T-helper 2 cell treated with Interferon-gamma antibody and Interleukin-4, amounts not matched to agents 5 μg/mL and 100 μg/mL, for 36 hours (primary cell): ENCODE measurements at regions not wholly inside any gene's neighbourhood (a gene's known extent, or its start where the extent isn't known, plus 50 kb on each side); places are given as distances from the start of the nearest gene placed in this dataset.
"Not testable (repeated sequence)": the region's sequence is repeated elsewhere in the genome, so short reads cannot be mapped to it uniquely, and the experiment has no call there.

ENCODE experiments used
- DNase-seq: peaks from one replicate; pipeline ENCODE4 v3.0.0; 2021; ENCODE audit warnings: low spot score
- H3K27ac Mint-ChIP-seq: one replicate; pipeline ENCODE4 v1.8.0; 2021; ENCODE audit warnings: mild to moderate bottlenecking, mixed read lengths
- H3K27me3 Mint-ChIP-seq: one replicate; pipeline ENCODE4 v1.8.0; 2021; ENCODE audit warnings: low read depth, mixed read lengths
- H3K36me3 Mint-ChIP-seq: one replicate; pipeline ENCODE4 v1.8.0; 2021; ENCODE audit warnings: low read depth, mixed read lengths
- H3K4me1 Mint-ChIP-seq: one replicate; pipeline ENCODE4 v1.8.0; 2021; ENCODE audit warnings: low read depth, mixed read lengths
- H3K4me3 Mint-ChIP-seq: one replicate; pipeline ENCODE4 v1.8.0; 2022; ENCODE audit warnings: mild to moderate bottlenecking, moderate library complexity, mixed read lengths
- H3K9me3 Mint-ChIP-seq: one replicate; pipeline ENCODE4 v1.8.0; 2021; ENCODE audit warnings: mixed read lengths

DNA sequence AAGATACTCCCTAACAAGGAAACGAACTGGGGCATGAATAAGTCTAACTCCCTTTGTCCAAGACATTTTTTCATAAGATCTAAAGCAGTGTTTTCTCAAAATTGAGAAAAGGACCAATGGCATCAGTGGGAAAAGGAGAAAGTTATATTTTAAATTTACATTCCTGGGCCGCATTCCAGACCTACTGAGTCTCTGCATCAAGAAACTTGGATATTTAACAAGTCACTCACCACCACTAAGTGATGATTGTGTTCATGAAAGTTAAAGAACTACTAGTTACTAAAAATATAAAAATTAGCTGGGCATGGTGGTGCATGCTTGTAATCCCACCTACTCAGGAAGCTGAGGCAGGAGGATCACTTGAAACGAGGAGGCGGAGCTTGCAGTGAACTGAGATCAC, 149.6 kb upstream of the MEOX2 start:
- Mint-ChIP-seq H3K36me3 (no peaks in the 10 kb centered on the region), H3K27me3 (no peaks in the 10 kb centered on the region), H3K9me3 (peaks cover 4% of the 10 kb centered on the region), H3K4me3 (no peak overlapping the region), H3K27ac (no peak overlapping the region), H3K4me1 (no peaks in the 10 kb centered on the region)
- DNase-seq: no peak

DNA sequence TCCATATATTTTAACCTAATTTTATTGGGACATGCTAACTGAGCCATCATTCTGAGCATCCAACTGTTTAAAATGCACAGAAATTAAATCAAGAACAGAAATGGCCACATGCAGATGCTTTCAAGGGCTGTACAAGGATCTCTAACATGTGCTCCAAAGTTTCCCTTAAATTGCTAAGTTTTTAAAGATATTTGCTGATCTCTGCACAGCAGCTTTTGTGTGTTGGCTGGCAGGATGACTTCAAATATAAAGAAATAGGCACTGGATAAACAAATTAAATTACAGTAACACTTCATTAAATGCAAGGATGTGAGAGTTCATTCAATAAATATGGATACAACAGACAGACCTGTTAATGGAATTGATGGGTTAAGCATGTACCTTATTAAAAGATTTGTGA, 148.0 kb upstream of the MEOX2 start:
- no peaks in the 10 kb centered on the region for H3K36me3 Mint-ChIP-seq
- no peaks in the 10 kb centered on the region for H3K4me1 Mint-ChIP-seq
- H3K9me3 Mint-ChIP-seq: peaks cover 4% of the 10 kb centered on the region
- H3K27ac Mint-ChIP-seq: no peak overlapping the region
- no peaks in the 10 kb centered on the region for H3K27me3 Mint-ChIP-seq
- no peak for DNase-seq
- H3K4me3 Mint-ChIP-seq: no peak overlapping the region

DNA sequence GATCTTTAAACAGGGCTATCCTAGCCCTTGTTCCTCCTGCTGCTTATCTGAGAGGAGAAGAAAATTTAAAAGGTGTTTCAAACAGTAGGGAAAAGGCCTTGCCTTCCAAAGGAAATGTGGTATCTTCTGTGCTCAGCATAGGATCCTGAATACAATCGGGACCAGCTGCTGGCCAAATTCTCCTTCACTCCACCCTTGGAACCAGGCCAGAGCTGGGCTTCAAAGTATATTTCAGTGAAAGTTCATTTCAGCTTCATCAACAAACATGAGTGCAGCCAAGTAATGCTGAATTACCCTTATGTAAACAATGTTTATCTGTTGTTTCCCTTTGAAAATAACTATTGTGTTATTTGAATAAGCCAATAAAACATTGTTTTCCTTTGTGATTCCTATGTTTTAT, 146.5 kb upstream of the MEOX2 start:
- no peaks in the 10 kb centered on the region for H3K36me3 Mint-ChIP-seq
- H3K4me1 Mint-ChIP-seq: no peaks in the 10 kb centered on the region
- no peak overlapping the region for H3K4me3 Mint-ChIP-seq

DNA sequence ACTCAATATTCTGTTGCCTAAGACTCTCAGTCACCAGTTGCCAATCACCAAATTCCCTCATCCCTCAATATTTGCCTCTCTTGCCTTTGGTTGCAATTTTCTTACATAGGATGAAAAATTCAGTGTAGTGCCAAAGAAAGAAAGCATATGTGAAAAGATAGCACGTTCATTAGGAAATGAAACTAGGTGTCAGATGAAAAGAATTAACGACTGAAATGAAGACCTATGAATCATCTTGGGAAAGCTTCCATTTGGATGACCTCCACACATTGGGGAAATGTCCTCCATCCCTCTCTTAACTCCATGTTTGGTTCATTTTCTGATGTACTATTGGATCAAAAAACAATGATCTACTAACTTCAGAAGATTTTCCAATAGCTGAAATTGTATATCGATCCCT, 145.1 kb upstream of the MEOX2 start:
- Mint-ChIP-seq H3K4me1 (no peaks in the 10 kb centered on the region), H3K27ac (no peak overlapping the region), H3K4me3 (no peak overlapping the region), H3K36me3 (no peaks in the 10 kb centered on the region), H3K9me3 (peaks cover 13% of the 10 kb centered on the region), H3K27me3 (no peaks in the 10 kb centered on the region)
- no peak for DNase-seq

More for the DNA sequence above, 146.5 kb upstream of the MEOX2 start:
- no peak for DNase-seq
- Mint-ChIP-seq H3K27ac (no peak overlapping the region), H3K9me3 (peaks cover 4% of the 10 kb centered on the region), H3K27me3 (no peaks in the 10 kb centered on the region)

DNA sequence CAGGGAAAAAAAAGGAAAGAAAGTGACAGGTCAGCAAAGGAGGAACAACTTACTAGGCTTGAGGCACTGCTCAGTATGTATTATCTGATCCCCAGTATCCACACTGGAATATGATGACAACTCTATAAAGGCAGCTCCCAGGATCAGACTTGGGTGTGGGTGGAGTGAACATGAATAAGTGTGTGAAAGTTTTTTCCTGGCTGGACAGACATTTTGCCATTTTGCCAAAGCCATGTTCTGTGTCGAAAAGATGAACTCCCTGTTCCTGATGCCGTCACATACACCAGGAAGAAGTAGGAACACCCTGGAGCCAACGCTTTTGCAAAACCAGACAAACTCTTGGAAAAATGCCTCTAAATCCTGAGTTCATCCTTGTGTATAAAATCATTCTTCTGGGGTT, 143.2 kb upstream of the MEOX2 start:
- H3K4me3 Mint-ChIP-seq: no peak overlapping the region
- no peaks in the 10 kb centered on the region for H3K27me3 Mint-ChIP-seq
- no peak for DNase-seq
- H3K27ac Mint-ChIP-seq: no peak overlapping the region
- H3K36me3 Mint-ChIP-seq: no peaks in the 10 kb centered on the region
- H3K4me1 Mint-ChIP-seq: no peaks in the 10 kb centered on the region
- peaks cover 13% of the 10 kb centered on the region for H3K9me3 Mint-ChIP-seq

DNA sequence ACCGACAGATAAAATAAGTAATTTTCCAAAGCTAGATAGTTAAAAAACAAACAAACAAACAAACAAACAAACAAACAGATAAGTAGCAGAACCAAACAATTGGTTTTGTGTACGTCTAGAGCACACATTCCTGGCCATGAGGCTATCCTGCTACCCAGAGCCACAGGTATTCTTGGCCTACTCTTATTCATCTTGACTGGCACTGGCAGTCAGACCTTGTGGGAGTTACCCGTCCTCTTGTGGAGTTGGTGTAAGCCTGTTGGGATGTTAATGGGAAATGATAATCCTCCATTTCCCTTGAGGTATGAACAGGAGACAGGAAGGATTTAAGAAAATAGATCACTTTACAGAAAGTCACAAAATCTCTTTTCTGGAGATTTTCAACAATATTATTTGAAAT, 142.4 kb upstream of the MEOX2 start:
- Mint-ChIP-seq H3K4me3 (no peak overlapping the region), H3K4me1 (no peaks in the 10 kb centered on the region), H3K9me3 (peaks cover 13% of the 10 kb centered on the region), H3K27me3 (no peaks in the 10 kb centered on the region), H3K27ac (no peak overlapping the region), H3K36me3 (no peaks in the 10 kb centered on the region)
- no peak for DNase-seq

DNA sequence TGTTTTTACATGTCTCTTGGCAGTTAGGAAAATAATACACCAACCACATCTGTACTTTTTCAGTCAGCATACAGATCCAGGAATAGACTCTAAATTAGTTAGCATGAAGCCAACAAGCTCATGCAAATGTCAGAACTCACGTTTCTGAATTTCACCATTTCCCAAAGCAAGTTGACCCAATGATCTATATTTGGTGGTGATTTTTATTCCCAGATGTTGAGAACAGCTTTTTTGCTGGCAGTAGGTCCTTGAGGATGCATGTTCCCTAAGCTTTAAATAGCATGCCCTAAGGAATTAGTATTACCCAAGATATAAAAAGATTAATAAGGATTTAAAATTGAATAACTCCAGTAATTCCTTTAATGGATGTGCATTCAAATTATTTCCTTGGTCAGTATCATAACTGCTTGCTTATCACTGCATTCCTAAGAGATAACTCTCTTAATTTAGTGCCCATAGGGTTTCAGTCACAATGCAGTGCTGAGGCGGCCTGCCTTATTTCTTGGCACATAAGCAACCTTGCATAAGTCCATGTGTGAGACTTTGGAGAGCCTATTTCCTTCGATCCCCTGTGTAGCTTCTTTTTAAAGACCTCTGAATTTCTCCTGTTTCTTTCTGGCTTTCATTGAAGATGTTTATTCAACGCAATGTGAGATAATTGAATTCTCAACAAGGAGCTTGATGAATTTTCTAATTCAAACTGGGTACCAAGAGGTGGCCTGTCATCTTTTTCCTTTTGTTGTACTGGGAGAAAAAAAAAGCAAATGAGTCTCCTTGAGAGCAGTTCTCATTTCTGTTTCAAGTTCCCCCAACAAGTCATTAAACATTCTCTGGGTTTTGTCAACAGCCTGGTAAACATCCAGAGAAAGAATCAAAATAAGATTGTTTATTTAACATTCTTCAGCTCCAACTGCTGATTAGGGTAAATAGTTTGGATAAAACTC, 135.3 kb upstream of the MEOX2 start:
- no peak overlapping the region for H3K27ac Mint-ChIP-seq
- H3K4me1 Mint-ChIP-seq: no peaks in the 10 kb centered on the region
- DNase-seq: no peak
- H3K4me3 Mint-ChIP-seq: no peak overlapping the region
- H3K36me3 Mint-ChIP-seq: no peaks in the 10 kb centered on the region
- peaks cover 3% of the 10 kb centered on the region for H3K9me3 Mint-ChIP-seq
- no peaks in the 10 kb centered on the region for H3K27me3 Mint-ChIP-seq

DNA sequence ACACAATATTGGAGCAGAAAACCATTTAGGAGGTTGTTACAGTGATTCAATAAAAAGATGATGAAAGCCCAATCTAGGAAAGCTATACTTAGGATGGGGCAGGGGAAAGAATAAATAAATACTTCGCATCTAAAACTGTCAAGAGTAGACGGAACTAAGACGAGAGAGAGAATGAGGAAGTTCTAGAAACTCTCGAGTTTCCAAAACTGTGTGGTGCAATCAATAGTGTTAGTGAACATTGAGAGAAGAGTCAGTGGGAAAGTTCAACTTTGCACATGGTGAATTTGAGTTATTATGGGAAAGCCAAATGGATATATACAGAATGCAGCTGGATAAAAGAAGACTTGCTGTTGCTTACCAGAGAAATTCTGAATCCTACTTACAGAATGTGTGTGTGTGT, 133.8 kb upstream of the MEOX2 start:
- DNase-seq: no peak
- Mint-ChIP-seq H3K36me3 (no peaks in the 10 kb centered on the region), H3K27me3 (no peaks in the 10 kb centered on the region), H3K4me3 (no peak overlapping the region), H3K27ac (no peak overlapping the region), H3K4me1 (no peaks in the 10 kb centered on the region), H3K9me3 (peaks cover 6% of the 10 kb centered on the region)

DNA sequence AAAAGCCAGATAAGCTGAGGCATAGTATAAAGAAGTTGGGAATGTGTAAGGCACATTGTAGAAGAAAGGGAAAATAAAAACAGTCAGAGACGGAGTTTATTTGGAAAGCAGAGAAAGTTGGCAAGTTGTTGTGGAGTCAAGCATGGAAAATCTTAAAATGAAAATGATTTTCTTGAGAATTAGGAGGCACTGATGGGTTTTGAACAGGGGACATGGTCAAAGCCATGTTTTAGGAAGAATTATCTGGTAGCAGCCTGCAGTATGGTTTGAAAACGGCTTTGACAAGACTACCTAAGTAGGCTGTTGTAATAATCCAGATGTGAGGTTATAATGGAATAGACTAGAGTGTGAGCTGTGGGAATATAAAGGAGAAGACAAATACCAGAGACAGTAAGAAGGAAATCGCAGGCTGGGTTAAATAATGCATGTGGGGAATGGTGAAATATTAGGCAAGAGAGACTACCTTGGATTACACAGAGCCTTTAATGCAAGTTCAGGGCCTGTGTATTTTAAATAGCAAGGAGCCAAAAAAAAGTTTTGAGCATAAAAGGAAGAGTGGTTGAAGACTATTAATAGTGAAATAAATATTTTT, 130.4 kb upstream of the MEOX2 start:
- Mint-ChIP-seq H3K27ac (no peak overlapping the region), H3K4me1 (no peaks in the 10 kb centered on the region), H3K4me3 (no peak overlapping the region), H3K9me3 (peaks cover 6% of the 10 kb centered on the region), H3K36me3 (no peaks in the 10 kb centered on the region), H3K27me3 (no peaks in the 10 kb centered on the region)
- DNase-seq: no peak

DNA sequence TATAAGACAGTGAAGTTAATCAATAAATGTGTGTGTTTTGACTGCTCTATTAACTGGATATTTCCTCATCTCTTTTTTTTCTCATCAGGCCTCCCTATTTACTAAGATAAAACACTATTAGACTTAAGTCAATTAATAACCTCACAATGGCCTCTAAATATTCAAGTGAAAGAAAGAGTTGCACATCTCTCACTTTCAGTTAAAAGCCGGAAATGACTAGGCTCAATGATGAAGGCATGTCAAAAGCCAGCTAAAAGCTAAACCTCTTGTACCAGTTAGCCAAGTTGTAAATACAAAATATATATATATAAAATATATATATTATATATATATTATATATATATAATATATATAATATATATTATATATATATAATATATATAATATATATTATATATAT, 127.0 kb upstream of the MEOX2 start:
- Mint-ChIP-seq H3K27ac (no peak overlapping the region), H3K4me3 (no peak overlapping the region), H3K9me3 (peaks cover 23% of the 10 kb centered on the region), H3K36me3 (no peaks in the 10 kb centered on the region), H3K4me1 (no peaks in the 10 kb centered on the region), H3K27me3 (no peaks in the 10 kb centered on the region)
- no peak for DNase-seq

DNA sequence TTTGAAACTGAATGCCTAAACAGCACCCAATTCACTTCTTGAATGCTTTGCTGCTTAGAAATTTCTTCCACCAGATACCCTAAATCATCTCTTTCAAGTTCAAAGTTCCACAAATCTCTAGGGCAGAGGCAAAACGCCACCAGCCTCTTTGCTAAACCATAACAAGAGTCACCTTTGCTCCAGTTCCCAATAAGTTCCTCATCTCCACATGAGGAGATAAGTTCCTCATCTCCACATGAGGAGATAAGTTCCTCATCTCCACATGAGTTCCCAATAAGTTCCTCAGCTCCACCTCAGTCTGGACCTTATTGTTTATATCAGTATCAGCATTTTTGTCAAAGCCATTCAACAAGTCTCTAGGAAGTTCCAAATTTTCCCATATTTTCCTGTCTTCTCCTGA, 123.9 kb upstream of the MEOX2 start:
- H3K36me3 Mint-ChIP-seq, H3K27me3 Mint-ChIP-seq, H3K4me3 Mint-ChIP-seq, H3K4me1 Mint-ChIP-seq, DNase-seq, H3K27ac Mint-ChIP-seq: not testable (repeated sequence)
- peaks cover 22% of the 10 kb centered on the region for H3K9me3 Mint-ChIP-seq

DNA sequence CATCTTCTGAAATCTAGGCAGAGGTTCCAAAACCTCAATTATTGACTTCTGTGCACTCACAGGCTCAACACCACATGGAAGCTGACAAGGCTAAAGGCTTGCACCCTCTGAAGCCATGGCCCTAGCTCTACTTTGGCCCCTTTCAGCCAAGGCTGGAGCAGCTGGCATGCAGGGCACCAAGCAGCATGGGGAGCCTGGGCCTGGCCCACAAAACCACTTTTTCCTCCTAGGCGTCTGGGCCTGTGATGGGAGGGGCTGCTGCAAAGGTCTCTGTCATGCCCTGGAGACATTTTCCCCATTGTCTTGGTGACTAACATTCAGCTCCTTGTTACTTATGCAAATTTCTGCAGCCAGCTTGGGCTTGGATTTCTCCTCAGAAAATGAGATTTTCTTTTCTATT, 123.5 kb upstream of the MEOX2 start:
- H3K27ac Mint-ChIP-seq, H3K27me3 Mint-ChIP-seq, DNase-seq, H3K36me3 Mint-ChIP-seq, H3K4me3 Mint-ChIP-seq, H3K4me1 Mint-ChIP-seq: not testable (repeated sequence)
- peaks cover 22% of the 10 kb centered on the region for H3K9me3 Mint-ChIP-seq

DNA sequence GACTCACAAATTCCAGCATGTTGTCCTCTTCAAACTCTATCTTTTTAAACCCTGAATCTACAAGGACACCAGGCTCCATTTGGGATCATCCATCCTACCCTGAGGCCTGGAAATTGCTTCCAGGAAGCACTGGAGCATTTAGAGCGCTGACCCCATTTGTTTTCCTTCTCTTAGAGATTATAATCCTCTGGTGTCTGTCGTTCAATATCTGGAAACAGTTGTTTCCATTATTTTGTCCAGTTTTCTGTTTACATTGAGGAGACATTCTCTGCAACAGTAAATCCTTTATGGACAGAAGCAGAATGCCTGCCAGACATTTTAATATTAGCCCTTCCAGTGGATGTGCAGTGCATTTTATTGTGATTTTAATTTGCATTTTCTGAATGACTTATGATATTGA, 119.4 kb upstream of the MEOX2 start:
- no peak for DNase-seq
- Mint-ChIP-seq H3K27ac (no peak overlapping the region), H3K36me3 (no peaks in the 10 kb centered on the region), H3K4me3 (no peak overlapping the region), H3K27me3 (no peaks in the 10 kb centered on the region), H3K9me3 (peaks cover 37% of the 10 kb centered on the region), H3K4me1 (no peaks in the 10 kb centered on the region)

DNA sequence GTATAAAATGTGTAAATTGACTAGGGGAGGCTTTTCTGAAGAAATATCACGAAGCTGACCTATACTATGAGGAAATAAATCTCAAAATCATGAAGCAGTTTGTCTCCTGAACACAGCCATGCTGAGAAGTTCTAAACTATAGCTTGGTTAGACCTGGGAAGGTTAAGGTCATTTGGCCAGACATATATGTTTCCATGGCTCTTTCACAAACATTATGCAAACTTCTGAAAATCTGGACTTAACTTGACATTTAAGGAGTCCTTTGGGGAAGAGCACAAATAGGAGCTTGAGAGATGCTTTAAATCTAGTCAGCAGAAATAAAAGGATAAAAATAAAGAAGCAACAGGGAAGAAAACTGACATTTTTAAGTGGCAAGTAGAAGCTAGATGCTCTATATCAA, 115.9 kb upstream of the MEOX2 start:
- H3K9me3 Mint-ChIP-seq: peaks cover 22% of the 10 kb centered on the region
- no peaks in the 10 kb centered on the region for H3K36me3 Mint-ChIP-seq
- H3K27me3 Mint-ChIP-seq: no peaks in the 10 kb centered on the region
- H3K4me3 Mint-ChIP-seq: no peak overlapping the region
- no peak for DNase-seq
- H3K27ac Mint-ChIP-seq: no peak overlapping the region
- H3K4me1 Mint-ChIP-seq: no peaks in the 10 kb centered on the region

DNA sequence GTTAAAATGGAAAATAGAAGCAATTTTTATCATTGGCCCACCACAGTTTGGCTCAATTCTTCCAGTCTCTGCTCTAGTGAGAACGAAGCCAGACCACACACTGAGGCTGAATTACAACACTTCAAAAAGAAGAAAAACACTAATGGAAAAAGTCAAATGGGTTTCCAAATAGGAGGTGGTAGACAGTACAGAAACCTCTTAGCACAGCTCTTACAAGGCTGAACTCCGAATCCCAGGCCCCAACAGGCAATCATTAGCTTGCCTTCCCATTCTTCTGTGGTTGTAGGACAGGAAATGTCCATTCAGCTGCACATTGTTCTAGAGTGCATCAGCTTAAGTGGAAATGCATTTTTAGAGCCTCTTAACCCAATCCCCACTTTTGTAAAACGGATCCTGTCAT, 115.1 kb upstream of the MEOX2 start:
- Mint-ChIP-seq H3K27ac (no peak overlapping the region), H3K4me1 (no peaks in the 10 kb centered on the region), H3K36me3 (no peaks in the 10 kb centered on the region), H3K9me3 (peaks cover 16% of the 10 kb centered on the region), H3K4me3 (no peak overlapping the region), H3K27me3 (no peaks in the 10 kb centered on the region)
- no peak for DNase-seq
